IMR-90 (cell line): ENCODE measurements at regions not wholly inside any gene's neighbourhood (a gene's known extent, or its start where the extent isn't known, plus 50 kb on each side); places are given as distances from the start of the nearest gene placed in this dataset.

ENCODE experiments used
- BHLHE40 ChIP-seq: fragments of 150-350 bp; IDR thresholded peaks from 2 replicates; pipeline ENCODE4 v1.6.1; 2016; ENCODE audit warnings: mild to moderate bottlenecking, low read depth, low read length
- CEBPB ChIP-seq: IDR thresholded peaks from 2 replicates; pipeline ENCODE4 v1.6.1; 2012; ENCODE audit warnings: low read depth, low read length, improper control_type of control experiment
- CTCF ChIP-seq: conservative IDR thresholded peaks from 2 replicates; pipeline ENCODE4 v1.5.1; 2012; ENCODE audit warnings: mild to moderate bottlenecking, low read depth, low read length, improper control_type of control experiment
- MAFK ChIP-seq: IDR thresholded peaks from 2 replicates; pipeline ENCODE4 v1.6.1; 2012; ENCODE audit warnings: low read depth, low read length, improper control_type of control experiment
- MAZ ChIP-seq: IDR thresholded peaks from 2 replicates; pipeline ENCODE4 v1.6.1; 2012; ENCODE audit warnings: low read depth, mild to moderate bottlenecking, low read length, improper control_type of control experiment, moderate library complexity, borderline replicate concordance
- NFE2L2 ChIP-seq: fragments of 150-350 bp; IDR thresholded peaks from 2 replicates; pipeline ENCODE4 v1.6.1; 2016; ENCODE audit warnings: low read depth, mild to moderate bottlenecking, low read length
- POLR2A ChIP-seq: IDR thresholded peaks from 2 replicates; pipeline ENCODE4 v1.6.1; 2012; ENCODE audit warnings: mild to moderate bottlenecking, low read depth, low read length
- RAD21 ChIP-seq: IDR thresholded peaks from 2 replicates; pipeline ENCODE4 v1.6.1; 2012; ENCODE audit warnings: low read length, improper control_type of control experiment
- SMC3 ChIP-seq: fragments of 150-350 bp; IDR thresholded peaks from 2 replicates; pipeline ENCODE4 v1.6.1; 2016; ENCODE audit warnings: low read depth, mild to moderate bottlenecking, antibody characterized with exemption, low read length, moderate library complexity
- USF2 ChIP-seq: fragments of 150-350 bp; IDR thresholded peaks from 2 replicates; pipeline ENCODE4 v1.6.1; 2017; ENCODE audit warnings: mild to moderate bottlenecking, antibody characterized with exemption, low read length, low read depth

GRCh38 chr3:197376735-197377555 lies 78.5 kb upstream of the DLG1 start:
- TF ChIP-seq CTCF (no peak), CEBPB (no peak), POLR2A (no peak), NFE2L2 (no peak), SMC3 (no peak), USF2 (no peak), BHLHE40 (no peak), RAD21 (no peak), MAFK (no peak), MAZ (no peak)
